SU-DHL-6 (cell line): ENCODE measurements at regions not wholly inside any gene's neighbourhood (a gene's known extent, or its start where the extent isn't known, plus 50 kb on each side); places are given as distances from the start of the nearest gene placed in this dataset.

Experiments used
- EZH2phosphoT487 ChIP-seq: fragments of 200-600 bp; sonication (generic), shearing (Covaris generic); conservative IDR thresholded peaks from 2 replicates; pipeline ENCODE4 v1.6.1; 2018; ENCODE audit warnings: mild to moderate bottlenecking, antibody characterized with exemption, low read length, moderate library complexity, mixed read lengths
- TF ChIP-seq, protein P1 (sequence below): fragments of 200-600 bp; sonication (generic); IDR thresholded peaks from one replicate; pipeline ENCODE4 v1.5.1; 2017; ENCODE audit warnings: antibody characterized with exemption, mild to moderate bottlenecking, low read length, moderate library complexity; ENCODE audit not compliant: insufficient read depth, poor library complexity, severe bottlenecking

DNA sequence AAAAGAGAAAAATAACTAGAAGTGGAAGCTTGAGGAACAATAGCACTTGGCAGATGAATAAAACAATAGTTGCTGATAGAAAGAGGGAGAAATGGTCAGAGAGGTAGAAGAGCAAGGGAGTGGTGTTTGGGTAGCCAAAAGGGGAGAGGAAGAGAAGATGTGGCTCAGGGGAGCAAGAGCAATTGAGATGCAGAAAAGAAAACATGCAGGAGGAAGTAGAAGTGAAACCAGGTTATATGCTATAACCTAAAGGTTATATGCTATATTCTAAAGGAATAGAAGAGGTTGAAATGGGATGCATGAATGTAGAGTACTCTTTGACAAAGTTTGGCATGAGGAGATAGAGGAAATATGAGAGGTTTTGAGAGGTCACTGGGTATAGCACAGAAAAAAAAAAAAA is 759.5 kb downstream of the SATB2 start:
- TF ChIP-seq, protein P1, sequence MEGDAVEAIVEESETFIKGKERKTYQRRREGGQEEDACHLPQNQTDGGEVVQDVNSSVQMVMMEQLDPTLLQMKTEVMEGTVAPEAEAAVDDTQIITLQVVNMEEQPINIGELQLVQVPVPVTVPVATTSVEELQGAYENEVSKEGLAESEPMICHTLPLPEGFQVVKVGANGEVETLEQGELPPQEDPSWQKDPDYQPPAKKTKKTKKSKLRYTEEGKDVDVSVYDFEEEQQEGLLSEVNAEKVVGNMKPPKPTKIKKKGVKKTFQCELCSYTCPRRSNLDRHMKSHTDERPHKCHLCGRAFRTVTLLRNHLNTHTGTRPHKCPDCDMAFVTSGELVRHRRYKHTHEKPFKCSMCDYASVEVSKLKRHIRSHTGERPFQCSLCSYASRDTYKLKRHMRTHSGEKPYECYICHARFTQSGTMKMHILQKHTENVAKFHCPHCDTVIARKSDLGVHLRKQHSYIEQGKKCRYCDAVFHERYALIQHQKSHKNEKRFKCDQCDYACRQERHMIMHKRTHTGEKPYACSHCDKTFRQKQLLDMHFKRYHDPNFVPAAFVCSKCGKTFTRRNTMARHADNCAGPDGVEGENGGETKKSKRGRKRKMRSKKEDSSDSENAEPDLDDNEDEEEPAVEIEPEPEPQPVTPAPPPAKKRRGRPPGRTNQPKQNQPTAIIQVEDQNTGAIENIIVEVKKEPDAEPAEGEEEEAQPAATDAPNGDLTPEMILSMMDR: no peak
- no peak for TF ChIP-seq EZH2phosphoT487
